ENCODE measurements at regions not wholly inside any gene's neighbourhood (a gene's known extent, or its start where the extent isn't known, plus 50 kb on each side); places are given as distances from the start of the nearest gene placed in this dataset.
"Not testable (repeated sequence)": the region's sequence is repeated elsewhere in the genome, so short reads cannot be mapped to it uniquely, and the experiment has no call there.

- DNase-seq (ENCODE audit: extremely low spot score) = no peak
- CTCF ChIA-PET = no interaction called here
- TF ChIP-seq CTCF (IDR thresholded peaks at IDR 0.05; ENCODE audit: control extremely low read depth, extremely low read depth, low read depth, missing control alignments) = no peak
Observed at GRCh38 chr6:112603726-112604125, 256.6 kb downstream of the RFPL4B start.

GRCh38 chr6:112606656-112607435, 259.7 kb downstream of the RFPL4B start:
- CTCF ChIA-PET = interaction anchor here (1.6 kb wide), 1 partner anchor 14 kb away, joined by 4 read pairs; no protein-coding TSS in a partner anchor
- no peak for TF ChIP-seq CTCF (IDR thresholded peaks at IDR 0.05; ENCODE audit: control extremely low read depth, extremely low read depth, low read depth, missing control alignments)
- no peak for DNase-seq (ENCODE audit: extremely low spot score)
- POLR2A ChIA-PET = no interaction called here

More at GRCh38 chr6:112603726-112604125, 256.6 kb downstream of the RFPL4B start:
- POLR2A ChIA-PET = no interaction called here

- CTCF ChIA-PET; DNase-seq (ENCODE audit: extremely low spot score); POLR2A ChIA-PET: not testable (repeated sequence)
Observed at GRCh38 chr6:112608925-112609324, 261.8 kb downstream of the RFPL4B start.

- CTCF ChIA-PET = interaction anchor here (0.8 to 0.9 kb wide), 2 partner anchors 8 to 11 kb away, joined by 3 read pairs; no protein-coding TSS in a partner anchor
- no peak for TF ChIP-seq CTCF (IDR thresholded peaks at IDR 0.05; ENCODE audit: control extremely low read depth, extremely low read depth, low read depth, missing control alignments)
- no peak for DNase-seq (ENCODE audit: extremely low spot score)
Observed at GRCh38 chr6:112613410-112613809, 266.3 kb downstream of the RFPL4B start.

GRCh38 chr6:112618849-112619248, 271.7 kb downstream of the RFPL4B start:
- POLR2A ChIA-PET = no interaction called here
- CTCF ChIA-PET = interaction anchor here (1.0 kb wide), 1 partner anchor 18 kb away, joined by 3 read pairs; no protein-coding TSS in a partner anchor
- DNase-seq (ENCODE audit: extremely low spot score) = no peak
- no peak for TF ChIP-seq CTCF (IDR thresholded peaks at IDR 0.05; ENCODE audit: control extremely low read depth, extremely low read depth, low read depth, missing control alignments)

More at GRCh38 chr6:112613410-112613809, 266.3 kb downstream of the RFPL4B start:
- POLR2A ChIA-PET = no interaction called here

GRCh38 chr6:112620812-112621569, 273.9 kb downstream of the RFPL4B start:
- DNase-seq (ENCODE audit: extremely low spot score) = no peak
- CTCF ChIA-PET = interaction anchor here (0.9 to 1.6 kb wide), 6 partner anchors 8 to 50 kb away, joined by 3 to 4 read pairs (median 3); no protein-coding TSS in a partner anchor
- no peak for TF ChIP-seq CTCF (IDR thresholded peaks at IDR 0.05; ENCODE audit: control extremely low read depth, extremely low read depth, low read depth, missing control alignments)
- POLR2A ChIA-PET = no interaction called here

All from GM10248 (cell line).